GM18502 (cell line): ENCODE measurements at regions not wholly inside any gene's neighbourhood (a gene's known extent, or its start where the extent isn't known, plus 50 kb on each side); places are given as distances from the start of the nearest gene placed in this dataset.

Experiments
- ATAC-seq: cut with Tn5 transposase; IDR thresholded peaks from one replicate; pipeline ENCODE4 v1.9.1; 2021; ENCODE audit warnings: mild to moderate bottlenecking; ENCODE audit not compliant: unreplicated experiment, poor library complexity

GRCh38 chr22:48600681-48601080 is 1227.0 kb downstream of the BRD1 start:
- ATAC-seq: no peak

- ATAC-seq: no peak
Observed at GRCh38 chr22:48600171-48600570, 1227.5 kb downstream of the BRD1 start.

- ATAC-seq: no peak
Observed at GRCh38 chr22:48599346-48599745, 1228.3 kb downstream of the BRD1 start.

GRCh38 chr22:48596111-48596850 is 1231.4 kb downstream of the BRD1 start:
- ATAC-seq: no peak

GRCh38 chr22:48595511-48595905 is 1232.2 kb downstream of the BRD1 start:
- no peak for ATAC-seq

GRCh38 chr22:48594757-48595510 is 1232.7 kb downstream of the BRD1 start:
- ATAC-seq: no peak

- ATAC-seq: no peak
Observed at GRCh38 chr22:48594016-48594756, 1233.5 kb downstream of the BRD1 start.

GRCh38 chr22:48593551-48593950 is 1234.1 kb downstream of the BRD1 start:
- no peak for ATAC-seq

- no peak for ATAC-seq
Observed at GRCh38 chr22:48592931-48593330, 1234.7 kb downstream of the BRD1 start.

- ATAC-seq: no peak
Observed at GRCh38 chr22:48592488-48592887, 1235.2 kb downstream of the BRD1 start.

GRCh38 chr22:48592066-48592345 is 1235.7 kb downstream of the BRD1 start:
- ATAC-seq: no peak

GRCh38 chr22:48591286-48592065 is 1236.2 kb downstream of the BRD1 start:
- no peak for ATAC-seq

GRCh38 chr22:48589901-48590300 is 1237.8 kb downstream of the BRD1 start:
- ATAC-seq: no peak

- no peak for ATAC-seq
Observed at GRCh38 chr22:48588878-48589450, 1238.7 kb downstream of the BRD1 start.

GRCh38 chr22:48588151-48588877 is 1239.4 kb downstream of the BRD1 start:
- ATAC-seq: no peak

GRCh38 chr22:48587236-48587865 is 1240.3 kb downstream of the BRD1 start:
- no peak for ATAC-seq

GRCh38 chr22:48586799-48587185 is 1240.9 kb downstream of the BRD1 start:
- ATAC-seq: no peak

- ATAC-seq: no peak
Observed at GRCh38 chr22:48585916-48586798, 1241.5 kb downstream of the BRD1 start.
